T-helper 2 cell treated with Interferon-gamma antibody and Interleukin-4, amounts not matched to agents 5 μg/mL and 100 μg/mL, for 36 hours (primary cell): ENCODE measurements at regions not wholly inside any gene's neighbourhood (a gene's known extent, or its start where the extent isn't known, plus 50 kb on each side); places are given as distances from the start of the nearest gene placed in this dataset.

Experiments
- DNase-seq: peaks from one replicate; pipeline ENCODE4 v3.0.0; 2021; ENCODE audit warnings: low spot score
- H3K27ac Mint-ChIP-seq: one replicate; pipeline ENCODE4 v1.8.0; 2021; ENCODE audit warnings: mild to moderate bottlenecking, mixed read lengths
- H3K27me3 Mint-ChIP-seq: one replicate; pipeline ENCODE4 v1.8.0; 2021; ENCODE audit warnings: low read depth, mixed read lengths
- H3K36me3 Mint-ChIP-seq: one replicate; pipeline ENCODE4 v1.8.0; 2021; ENCODE audit warnings: low read depth, mixed read lengths
- H3K4me1 Mint-ChIP-seq: one replicate; pipeline ENCODE4 v1.8.0; 2021; ENCODE audit warnings: low read depth, mixed read lengths
- H3K4me3 Mint-ChIP-seq: one replicate; pipeline ENCODE4 v1.8.0; 2022; ENCODE audit warnings: mild to moderate bottlenecking, moderate library complexity, mixed read lengths
- H3K9me3 Mint-ChIP-seq: one replicate; pipeline ENCODE4 v1.8.0; 2021; ENCODE audit warnings: mixed read lengths

GRCh38 chr11:69358398-69359020 is 64.6 kb downstream of the MYEOV start:
- no peak for DNase-seq
- no peak overlapping the region for H3K27ac Mint-ChIP-seq
- peaks cover 2% of the 10 kb centered on the region for H3K27me3 Mint-ChIP-seq
- H3K9me3 Mint-ChIP-seq, result peaks cover 4% of the 10 kb centered on the region
- no peak overlapping the region for H3K4me3 Mint-ChIP-seq
- no peaks in the 10 kb centered on the region for H3K36me3 Mint-ChIP-seq
- no peaks in the 10 kb centered on the region for H3K4me1 Mint-ChIP-seq

DNA sequence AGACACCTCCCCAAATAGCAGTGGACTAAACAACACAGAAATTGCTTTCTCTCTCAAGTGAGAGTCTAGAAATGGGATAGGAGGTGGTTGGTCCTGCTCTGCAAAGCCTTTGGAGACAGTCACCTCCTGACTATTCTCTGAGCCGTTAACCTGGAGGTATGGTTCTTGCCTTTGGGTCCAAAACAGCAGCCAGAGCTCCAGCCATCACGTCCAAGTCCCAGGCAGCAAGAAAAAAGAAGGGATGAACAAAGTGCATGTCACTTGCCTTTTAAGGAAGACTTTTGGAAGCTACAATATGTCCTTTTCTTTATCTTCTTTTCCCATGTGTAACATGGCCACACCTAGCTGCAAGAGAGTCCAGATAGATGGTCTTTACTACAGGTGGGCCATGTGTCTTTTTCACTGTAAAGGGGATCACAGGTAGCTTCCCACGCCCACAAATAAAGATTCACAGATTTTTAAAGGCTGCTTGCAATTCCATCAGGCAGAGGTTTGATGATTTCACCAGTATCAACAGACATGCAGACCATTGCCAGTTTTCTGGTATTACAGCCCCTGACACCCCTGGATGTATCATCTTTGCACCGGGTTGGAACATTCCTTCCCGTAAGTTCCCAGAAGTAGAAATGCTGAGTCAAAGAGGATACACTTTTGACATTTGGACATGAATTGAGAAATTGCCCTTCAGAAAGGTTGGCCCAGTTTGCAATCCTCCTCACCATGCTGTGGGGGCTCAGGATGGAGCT is 66.0 kb downstream of the MYEOV start:
- H3K9me3 Mint-ChIP-seq, result peaks cover 4% of the 10 kb centered on the region
- H3K27ac Mint-ChIP-seq, result no peak overlapping the region
- no peaks in the 10 kb centered on the region for H3K36me3 Mint-ChIP-seq

DNA sequence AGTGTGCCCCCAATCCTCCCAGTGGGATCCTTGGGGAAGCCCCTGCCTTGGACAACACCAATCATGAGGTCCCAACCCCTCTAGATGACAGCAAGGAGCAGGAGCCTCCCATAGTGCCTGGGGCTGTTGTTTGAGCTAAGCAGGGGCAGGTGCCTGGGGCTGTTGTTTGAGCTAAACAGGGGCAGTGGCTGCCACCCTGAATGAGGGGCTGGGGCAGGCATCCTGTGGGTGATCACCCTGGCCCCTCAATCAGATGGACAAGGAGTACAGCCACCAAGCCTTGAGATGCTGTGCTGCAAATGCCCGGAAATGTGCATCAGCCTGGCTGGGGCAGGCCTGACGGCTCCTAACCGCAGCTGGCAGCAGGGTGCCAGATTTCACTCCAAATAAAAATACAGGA is 66.7 kb downstream of the MYEOV start:
- Mint-ChIP-seq H3K4me3 (no peak overlapping the region), H3K9me3 (peaks cover 4% of the 10 kb centered on the region), H3K27me3 (peaks cover 2% of the 10 kb centered on the region), H3K36me3 (no peaks in the 10 kb centered on the region), H3K4me1 (no peaks in the 10 kb centered on the region), H3K27ac (no peak overlapping the region)
- DNase-seq, result no peak

More for the DNA sequence above, 66.0 kb downstream of the MYEOV start:
- Mint-ChIP-seq H3K4me3 (no peak overlapping the region), H3K4me1 (no peaks in the 10 kb centered on the region), H3K27me3 (peaks cover 2% of the 10 kb centered on the region)
- no peak for DNase-seq

DNA sequence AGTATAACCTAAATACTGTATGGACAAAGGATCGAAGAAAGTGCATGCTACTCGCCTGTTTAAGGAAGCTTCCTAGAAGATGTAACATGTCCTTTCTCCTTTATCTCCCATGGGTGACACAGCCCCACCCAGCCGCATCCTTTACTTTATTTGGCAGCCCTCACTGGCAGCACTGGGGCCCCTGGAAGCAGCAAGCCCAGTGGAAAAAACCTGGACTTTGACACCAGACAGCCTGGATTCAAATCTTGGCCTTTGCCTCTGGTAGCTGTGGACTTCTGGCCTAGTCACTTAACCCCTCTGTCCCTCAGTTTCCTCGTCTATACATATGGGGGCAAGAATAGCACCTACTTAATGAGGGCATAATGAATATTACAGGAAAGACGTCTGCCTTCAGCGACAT is 67.1 kb downstream of the MYEOV start:
- Mint-ChIP-seq H3K27me3 (peaks cover 2% of the 10 kb centered on the region), H3K4me3 (no peak overlapping the region), H3K27ac (no peak overlapping the region), H3K4me1 (no peaks in the 10 kb centered on the region), H3K9me3 (peaks cover 4% of the 10 kb centered on the region), H3K36me3 (no peaks in the 10 kb centered on the region)
- DNase-seq, result no peak

DNA sequence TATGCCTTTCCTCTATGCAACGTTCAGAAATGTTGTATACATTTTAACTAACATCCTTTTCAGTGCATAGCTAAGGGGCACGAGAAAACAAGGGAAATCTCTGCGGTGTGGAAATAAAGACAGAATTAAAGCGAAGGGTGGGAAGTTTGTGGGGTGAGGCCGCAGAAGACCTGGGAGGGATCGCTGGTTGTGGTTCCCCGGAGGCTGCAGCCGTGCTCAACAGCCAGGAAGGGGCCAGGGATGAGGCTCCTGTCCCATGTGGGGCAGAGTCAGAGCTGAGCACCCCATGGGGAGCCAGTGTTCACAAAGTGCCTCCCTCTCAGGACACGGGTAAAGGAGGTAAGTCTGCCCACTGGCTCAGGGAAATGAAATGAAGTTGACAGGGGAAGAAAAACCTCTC is 67.5 kb downstream of the MYEOV start:
- Mint-ChIP-seq H3K27ac (no peak overlapping the region), H3K9me3 (peaks cover 4% of the 10 kb centered on the region), H3K36me3 (no peaks in the 10 kb centered on the region), H3K27me3 (peaks cover 2% of the 10 kb centered on the region), H3K4me3 (no peak overlapping the region), H3K4me1 (no peaks in the 10 kb centered on the region)
- DNase-seq, result no peak

- Mint-ChIP-seq H3K36me3 (no peaks in the 10 kb centered on the region), H3K4me3 (no peak overlapping the region), H3K27me3 (peaks cover 2% of the 10 kb centered on the region), H3K9me3 (peaks cover 4% of the 10 kb centered on the region), H3K27ac (no peak overlapping the region), H3K4me1 (no peaks in the 10 kb centered on the region)
- DNase-seq, result no peak
Observed at GRCh38 chr11:69362315-69362714, 68.4 kb downstream of the MYEOV start.

DNA sequence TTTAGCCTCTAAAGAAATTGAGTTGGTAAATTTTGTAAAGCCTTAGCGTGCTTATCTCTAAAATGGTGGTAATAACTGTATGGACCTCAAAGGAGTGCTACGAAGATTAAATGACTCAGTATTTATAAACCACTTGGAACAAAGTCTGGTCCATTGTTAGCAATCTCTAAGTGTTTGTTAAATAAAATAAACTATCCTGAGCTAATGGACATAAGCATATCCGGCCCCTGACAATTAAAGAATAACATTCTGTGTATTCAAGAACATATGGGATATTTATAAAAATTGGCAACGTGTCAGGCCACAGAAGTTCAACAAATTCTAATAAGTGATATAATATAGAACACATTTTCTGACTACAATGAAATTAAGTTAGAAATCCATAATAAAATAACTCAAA is 71.0 kb downstream of the MYEOV start:
- no peaks in the 10 kb centered on the region for H3K9me3 Mint-ChIP-seq
- H3K4me3 Mint-ChIP-seq, result no peak overlapping the region
- H3K4me1 Mint-ChIP-seq, result no peaks in the 10 kb centered on the region
- H3K27ac Mint-ChIP-seq, result no peak overlapping the region
- no peak for DNase-seq
- H3K36me3 Mint-ChIP-seq, result no peaks in the 10 kb centered on the region
- peaks cover 2% of the 10 kb centered on the region for H3K27me3 Mint-ChIP-seq

DNA sequence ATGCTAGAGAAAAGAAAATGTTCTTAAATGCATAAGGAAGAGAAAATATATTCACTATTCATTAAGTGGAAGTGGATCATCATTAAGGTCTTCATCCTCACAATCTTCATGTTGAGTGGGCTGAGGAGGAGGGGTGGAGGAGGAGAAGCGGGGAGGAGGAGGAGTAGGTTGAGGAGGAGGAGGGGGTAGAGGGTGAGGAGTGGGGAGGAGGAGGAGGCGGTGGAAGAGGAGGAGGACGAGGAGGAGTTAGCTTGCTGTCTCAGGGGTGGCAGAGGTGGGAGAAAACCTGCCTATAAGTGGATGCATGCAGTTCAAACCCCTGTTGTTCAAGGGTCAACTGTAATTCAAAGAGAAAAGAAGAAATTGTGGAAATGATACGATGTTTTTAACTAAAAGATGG is 71.6 kb downstream of the MYEOV start:
- peaks cover 2% of the 10 kb centered on the region for H3K27me3 Mint-ChIP-seq
- no peak for DNase-seq
- no peaks in the 10 kb centered on the region for H3K4me1 Mint-ChIP-seq
- H3K36me3 Mint-ChIP-seq, result no peaks in the 10 kb centered on the region
- H3K4me3 Mint-ChIP-seq, result no peak overlapping the region
- H3K27ac Mint-ChIP-seq, result no peak overlapping the region
- no peaks in the 10 kb centered on the region for H3K9me3 Mint-ChIP-seq

- Mint-ChIP-seq H3K4me3 (no peak overlapping the region), H3K27me3 (no peaks in the 10 kb centered on the region), H3K4me1 (no peaks in the 10 kb centered on the region), H3K9me3 (no peaks in the 10 kb centered on the region), H3K36me3 (no peaks in the 10 kb centered on the region), H3K27ac (no peak overlapping the region)
- DNase-seq, result no peak
Observed at GRCh38 chr11:69366591-69366990, 72.6 kb downstream of the MYEOV start.

- H3K27ac Mint-ChIP-seq, result no peak overlapping the region
Observed at GRCh38 chr11:69367211-69367964, 73.4 kb downstream of the MYEOV start.

DNA sequence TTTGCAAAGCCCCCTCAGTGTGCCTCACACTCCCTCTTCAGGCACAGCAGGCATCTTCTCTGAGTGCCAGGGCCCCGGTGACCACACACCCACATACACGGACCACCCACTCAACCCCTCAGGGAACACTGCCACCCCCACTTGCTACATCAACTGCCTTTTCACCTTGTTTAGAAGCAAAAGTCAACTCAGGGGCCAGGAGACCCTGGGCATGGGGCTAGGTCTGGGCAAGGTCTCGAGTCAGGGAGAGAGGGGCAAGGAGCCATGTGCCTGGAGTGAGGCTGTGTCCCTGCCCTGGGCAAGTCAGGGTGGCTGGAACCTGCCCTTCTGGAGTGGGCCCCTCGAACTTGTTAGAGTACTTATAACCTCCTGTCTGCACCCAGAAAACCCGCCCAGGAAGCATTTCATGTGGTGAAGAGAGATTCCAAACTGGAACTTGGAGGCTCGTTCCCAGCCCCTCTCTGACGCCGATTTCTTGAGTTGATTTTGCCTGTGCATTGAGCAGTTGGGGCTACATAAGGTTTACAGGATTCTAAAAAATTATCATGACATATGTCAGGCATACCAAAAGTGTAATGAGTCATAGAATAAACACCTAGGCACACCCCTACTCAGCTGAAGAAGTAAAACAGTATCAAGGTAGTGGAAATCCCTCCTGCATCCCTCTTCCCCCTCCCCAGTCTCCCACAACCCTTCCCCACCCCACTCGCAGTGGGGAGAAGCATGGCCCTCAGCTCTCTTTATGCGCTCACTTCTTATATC is 74.3 kb downstream of the MYEOV start:
- H3K9me3 Mint-ChIP-seq, result no peaks in the 10 kb centered on the region
- no peaks in the 10 kb centered on the region for H3K36me3 Mint-ChIP-seq
- H3K4me1 Mint-ChIP-seq, result no peaks in the 10 kb centered on the region
- no peak overlapping the region for H3K27ac Mint-ChIP-seq
- H3K27me3 Mint-ChIP-seq, result no peaks in the 10 kb centered on the region
- no peak for DNase-seq
- H3K4me3 Mint-ChIP-seq, result no peak overlapping the region

More at GRCh38 chr11:69367211-69367964, 73.4 kb downstream of the MYEOV start:
- Mint-ChIP-seq H3K4me3 (no peak overlapping the region), H3K27me3 (no peaks in the 10 kb centered on the region), H3K4me1 (no peaks in the 10 kb centered on the region), H3K9me3 (no peaks in the 10 kb centered on the region), H3K36me3 (no peaks in the 10 kb centered on the region)
- no peak for DNase-seq

GRCh38 chr11:69369210-69369825 is 75.4 kb downstream of the MYEOV start:
- no peak for DNase-seq
- Mint-ChIP-seq H3K27ac (no peak overlapping the region), H3K36me3 (no peaks in the 10 kb centered on the region), H3K4me1 (no peaks in the 10 kb centered on the region), H3K9me3 (no peaks in the 10 kb centered on the region), H3K27me3 (no peaks in the 10 kb centered on the region), H3K4me3 (no peak overlapping the region)

DNA sequence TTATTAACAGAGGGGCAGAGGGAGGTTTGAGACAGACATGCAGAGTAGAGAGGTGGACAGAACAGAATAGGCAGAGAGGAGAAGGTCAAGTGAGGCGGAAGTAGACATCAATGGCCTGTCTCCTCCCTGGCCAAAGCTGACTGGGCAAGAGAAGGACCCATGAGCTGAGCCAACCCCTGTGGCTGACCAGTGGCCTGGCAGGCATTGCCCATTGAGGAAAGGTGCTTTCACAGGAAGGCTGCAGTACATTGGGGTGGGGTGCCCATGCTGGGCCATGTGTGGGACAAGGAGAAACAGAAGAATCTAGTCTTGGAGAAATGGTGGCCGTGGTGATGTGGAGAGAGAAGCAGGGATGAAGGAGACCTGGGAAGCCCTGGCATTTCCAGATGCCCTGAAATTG is 76.0 kb downstream of the MYEOV start:
- Mint-ChIP-seq H3K36me3 (no peaks in the 10 kb centered on the region), H3K27ac (no peak overlapping the region), H3K27me3 (no peaks in the 10 kb centered on the region), H3K4me1 (no peaks in the 10 kb centered on the region), H3K9me3 (no peaks in the 10 kb centered on the region), H3K4me3 (no peak overlapping the region)
- no peak for DNase-seq
